IPS DF 19.7 (cell line): ENCODE measurements at regions not wholly inside any gene's neighbourhood (a gene's known extent, or its start where the extent isn't known, plus 50 kb on each side); places are given as distances from the start of the nearest gene placed in this dataset.

Experiments
- DNase-seq: peaks from one replicate; pipeline ENCODE4 v3.0.0-alpha.2; 2013; ENCODE audit warnings: low read depth, low spot score

GRCh38 chr10:4267086-4267773, 482.2 kb upstream of the KLF6 start:
- no peak for DNase-seq

DNA sequence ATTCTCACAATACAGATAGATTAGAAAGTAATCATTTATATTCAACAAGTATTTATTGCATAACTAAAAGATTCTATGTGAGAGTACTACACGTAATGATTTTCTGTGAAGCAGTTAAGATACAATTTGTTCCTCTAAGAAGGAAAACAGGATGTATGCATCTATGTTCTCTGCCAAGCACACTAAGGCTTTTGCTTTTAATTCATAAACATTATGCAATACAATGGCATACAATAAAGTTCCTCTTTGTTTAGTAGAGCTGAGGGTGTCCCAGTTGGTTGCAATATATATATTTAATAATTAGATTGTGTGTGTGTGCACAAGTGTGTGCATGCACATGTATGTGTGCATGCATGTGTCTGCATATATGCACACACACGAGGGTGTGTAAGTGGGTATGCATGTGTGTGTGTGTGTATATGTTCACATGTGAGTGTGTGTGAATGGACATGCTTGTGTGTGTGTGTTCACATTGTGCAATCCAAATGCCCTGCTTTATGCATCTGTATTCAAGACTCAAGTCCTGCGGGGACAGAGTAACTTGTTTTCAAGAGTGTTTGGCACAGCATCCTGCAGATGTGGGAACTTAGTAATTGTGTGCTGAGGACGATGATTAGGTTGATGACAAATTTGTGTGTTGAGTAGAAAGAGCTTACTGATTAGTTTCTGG, 481.5 kb upstream of the KLF6 start:
- no peak for DNase-seq

DNA sequence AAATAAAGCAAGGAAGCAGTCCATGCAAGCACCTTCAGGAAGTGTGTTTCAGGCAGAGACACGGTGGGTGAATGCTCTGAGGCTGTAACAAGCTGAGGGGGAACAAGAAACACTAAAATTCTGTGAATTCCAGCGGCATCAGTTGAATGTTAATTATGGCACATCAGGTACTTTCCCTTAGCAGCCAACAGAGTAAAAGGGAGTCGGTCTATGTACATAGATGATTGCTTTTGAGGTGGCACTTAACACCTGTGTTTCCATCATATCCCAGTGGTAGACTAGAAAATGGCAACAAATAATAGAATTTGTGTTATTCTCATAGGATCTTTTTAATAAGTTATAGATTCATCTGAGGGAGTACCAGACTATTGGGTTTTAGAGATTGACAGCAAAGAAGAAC, 481.0 kb upstream of the KLF6 start:
- DNase-seq = no peak

DNA sequence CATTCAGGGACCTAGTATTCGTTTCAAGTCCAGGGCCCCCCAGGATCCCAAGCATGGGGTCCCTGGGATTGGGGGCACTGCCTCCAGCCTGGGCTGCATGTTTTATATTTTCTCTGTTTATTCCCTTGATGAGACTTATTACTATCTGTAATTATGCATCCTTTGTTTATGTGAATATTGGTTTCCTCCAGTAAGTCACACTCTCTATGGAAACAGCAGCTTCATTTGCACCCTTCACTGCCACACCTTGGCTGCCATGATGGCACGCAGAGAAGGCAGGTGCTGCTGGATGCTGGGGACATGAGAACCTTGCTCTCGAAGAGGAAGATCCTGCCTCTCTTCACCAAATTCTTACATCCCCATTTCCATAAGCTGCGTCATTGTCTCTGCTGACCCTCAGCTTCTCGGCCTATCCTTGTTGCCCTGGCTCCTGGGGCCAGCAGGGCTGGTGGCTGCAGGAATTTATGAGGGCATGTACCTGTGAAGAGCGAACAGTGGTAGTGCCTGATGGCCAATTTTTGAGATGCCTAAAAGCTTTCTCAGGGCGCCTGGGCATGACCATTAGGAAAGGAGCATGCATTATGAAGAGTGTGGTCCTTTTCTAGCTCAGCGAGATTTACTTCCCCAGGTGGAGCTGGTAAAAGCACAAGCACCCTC, 479.3 kb upstream of the KLF6 start:
- no peak for DNase-seq

DNA sequence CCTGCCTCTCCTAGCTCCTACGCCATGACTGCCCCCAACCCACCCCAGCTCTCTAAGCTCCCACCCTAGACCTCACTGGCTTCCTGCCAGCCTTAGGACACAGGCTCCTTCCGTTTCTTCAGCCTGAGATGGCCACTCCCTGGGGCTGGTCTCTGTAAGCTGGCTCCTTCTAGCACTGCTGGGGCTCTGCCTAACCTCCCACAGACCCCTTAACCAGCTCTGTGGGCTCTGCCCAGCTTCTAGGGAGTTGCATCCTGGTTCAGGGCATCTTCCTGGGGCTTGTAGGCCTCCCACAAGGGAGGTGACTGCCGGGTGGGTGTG, 478.6 kb upstream of the KLF6 start:
- no peak for DNase-seq

DNA sequence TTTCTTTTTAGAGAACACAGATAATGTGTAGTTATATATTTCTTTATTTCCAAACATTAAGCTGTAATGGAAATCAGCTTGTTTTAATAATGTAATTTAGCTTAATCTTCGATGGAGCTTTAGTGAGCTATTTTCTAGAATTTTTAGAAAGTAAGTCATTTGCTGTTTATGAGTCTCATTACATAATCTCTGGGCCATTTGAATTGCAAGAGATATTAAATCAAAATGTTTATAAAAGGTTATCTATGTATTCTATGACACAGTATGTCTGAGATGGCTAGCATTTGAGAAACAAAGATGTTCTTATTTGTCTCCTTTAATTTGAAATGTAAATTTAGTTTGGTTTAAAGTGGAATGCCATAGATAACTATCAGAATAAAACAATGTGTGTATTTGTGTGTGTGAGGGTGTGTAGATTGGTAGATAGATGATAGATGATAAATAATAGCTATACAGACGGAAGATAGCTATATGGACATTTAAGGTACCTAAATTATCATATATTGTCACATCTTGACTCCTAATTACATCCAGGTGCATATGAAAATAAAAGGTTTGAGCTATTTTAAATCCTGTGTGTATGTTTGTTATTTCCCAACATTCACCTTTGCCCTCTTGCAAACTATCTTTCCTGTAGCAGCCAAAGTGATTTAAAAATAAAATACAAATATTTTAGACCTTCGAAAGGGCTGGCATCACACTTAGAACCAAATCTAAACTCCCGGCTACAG, 478.0 kb upstream of the KLF6 start:
- DNase-seq = no peak

- no peak for DNase-seq
Observed at GRCh38 chr10:4262449-4262848, 477.4 kb upstream of the KLF6 start.

GRCh38 chr10:4260483-4261124, 475.6 kb upstream of the KLF6 start:
- no peak for DNase-seq

DNA sequence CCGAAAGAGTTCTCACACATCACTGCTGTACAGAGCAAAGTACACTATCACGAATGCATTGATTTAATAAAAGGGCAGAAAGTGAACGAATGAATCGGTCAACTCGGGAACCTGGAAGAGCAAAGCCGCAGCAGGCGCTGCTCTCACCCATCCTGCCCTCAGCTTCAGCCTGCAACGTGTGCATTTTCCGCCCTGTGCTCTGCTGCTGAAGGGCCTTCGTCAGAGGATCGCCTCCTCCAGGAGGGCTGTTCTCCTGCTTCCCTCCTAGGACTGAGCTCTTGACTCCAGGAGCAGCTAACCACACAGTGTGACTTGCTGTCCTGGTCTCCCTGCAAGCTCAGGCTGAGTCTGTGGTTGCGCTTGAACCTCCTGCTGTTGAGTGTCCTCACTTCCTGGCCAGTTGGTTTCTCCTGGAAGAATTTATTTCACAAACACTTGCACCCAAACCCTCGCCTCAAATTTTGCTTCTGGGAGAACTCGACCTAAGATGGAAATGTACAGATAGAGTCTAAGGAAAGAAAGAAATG, 473.0 kb upstream of the KLF6 start:
- DNase-seq = no peak

- no peak for DNase-seq
Observed at GRCh38 chr10:4256971-4257370, 472.0 kb upstream of the KLF6 start.

- no peak for DNase-seq
Observed at GRCh38 chr10:4255751-4256150, 470.7 kb upstream of the KLF6 start.

DNA sequence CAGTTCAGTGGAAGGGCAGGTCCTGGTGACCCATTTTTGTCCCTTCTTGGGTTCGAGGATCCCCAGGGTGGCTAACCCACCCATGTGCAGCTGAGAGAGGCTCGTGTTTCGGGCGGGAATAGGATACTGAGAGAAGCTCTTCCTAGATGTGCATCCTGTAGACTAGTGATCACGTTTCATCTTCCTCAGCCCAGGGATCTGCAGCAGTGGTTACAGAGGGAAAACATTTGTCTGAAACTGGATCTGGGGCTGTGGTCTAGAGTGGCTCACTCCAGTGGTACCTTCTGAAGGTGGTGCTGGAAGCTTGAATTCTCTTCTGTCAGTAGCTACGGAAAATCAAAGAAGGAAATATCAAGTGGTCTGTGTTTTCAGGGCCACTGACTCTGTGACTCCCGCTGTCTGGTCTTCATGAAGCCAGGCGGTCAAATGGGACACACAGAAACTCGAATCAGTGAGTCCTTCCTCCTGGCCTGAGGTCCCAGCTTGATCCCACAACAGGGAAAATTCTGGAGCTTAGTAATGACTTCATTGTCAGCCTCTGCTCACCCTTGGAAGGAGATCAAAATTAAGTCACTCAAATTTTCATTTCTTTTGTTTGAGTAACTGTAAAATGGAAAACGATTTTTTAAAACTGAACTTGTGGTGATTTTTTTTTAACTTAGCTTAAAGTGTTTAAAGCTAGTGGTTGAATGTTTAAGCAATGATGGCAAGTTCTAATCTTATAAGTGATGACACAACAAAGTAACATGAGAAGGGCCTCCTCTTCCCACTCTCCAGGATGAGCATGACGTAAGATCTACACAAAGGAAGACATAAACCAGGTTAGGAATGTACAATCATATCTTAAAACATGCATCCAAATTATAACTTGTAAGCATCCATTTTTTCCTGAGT, 469.3 kb upstream of the KLF6 start:
- no peak for DNase-seq

DNA sequence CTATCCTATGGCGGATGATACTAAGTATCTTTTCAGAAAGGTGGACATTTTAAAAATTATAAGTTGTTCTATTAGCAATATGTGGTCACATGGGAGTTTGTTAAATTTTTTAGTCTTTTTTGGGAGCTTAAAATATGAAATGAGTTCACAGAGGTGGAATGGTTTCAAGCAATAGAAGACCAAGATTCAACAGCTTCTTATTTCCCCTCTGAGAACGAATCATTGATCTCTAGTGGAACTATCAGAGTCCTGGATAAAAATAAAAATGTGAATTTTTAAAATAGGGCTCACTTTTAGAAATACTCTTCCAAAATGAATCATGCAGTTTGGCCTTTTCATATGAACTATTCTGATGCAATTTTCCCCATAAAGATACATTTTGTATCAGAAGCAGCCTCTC, 467.7 kb upstream of the KLF6 start:
- DNase-seq = no peak

DNA sequence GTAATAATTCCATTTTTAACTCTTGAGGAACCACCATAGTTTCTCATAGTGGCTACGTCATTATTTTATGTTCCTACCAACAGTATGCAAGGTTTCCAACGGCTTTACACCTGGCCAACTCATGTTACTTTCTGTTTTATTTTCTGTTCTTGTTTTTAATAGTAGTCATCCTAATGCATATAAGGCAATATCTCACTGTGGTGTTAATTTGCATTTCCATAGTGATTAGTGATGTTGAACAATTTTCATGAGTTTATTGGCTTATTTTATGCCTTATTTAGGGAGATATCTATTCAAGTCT, 465.5 kb upstream of the KLF6 start:
- DNase-seq = no peak

- no peak for DNase-seq
Observed at GRCh38 chr10:4249841-4250586, 465.0 kb upstream of the KLF6 start.

DNA sequence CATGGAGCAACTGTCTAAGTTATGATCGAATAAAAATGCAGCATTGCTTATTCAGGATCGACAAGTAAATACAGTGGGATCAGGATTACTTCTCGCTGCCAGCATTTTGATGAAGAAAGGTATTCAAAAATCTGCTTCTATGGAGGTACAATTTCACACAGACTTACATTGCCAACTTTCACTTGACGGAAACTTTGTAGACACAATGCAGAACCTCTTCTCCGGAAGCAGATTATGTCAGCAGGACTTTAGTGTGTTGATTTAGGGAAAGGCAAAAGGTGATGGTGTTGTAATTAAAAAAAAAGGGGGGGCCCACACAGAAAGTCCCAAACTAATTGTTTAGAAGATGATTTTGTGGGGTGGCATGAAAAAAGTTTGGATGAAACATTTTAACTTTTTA, 462.4 kb upstream of the KLF6 start:
- no peak for DNase-seq

DNA sequence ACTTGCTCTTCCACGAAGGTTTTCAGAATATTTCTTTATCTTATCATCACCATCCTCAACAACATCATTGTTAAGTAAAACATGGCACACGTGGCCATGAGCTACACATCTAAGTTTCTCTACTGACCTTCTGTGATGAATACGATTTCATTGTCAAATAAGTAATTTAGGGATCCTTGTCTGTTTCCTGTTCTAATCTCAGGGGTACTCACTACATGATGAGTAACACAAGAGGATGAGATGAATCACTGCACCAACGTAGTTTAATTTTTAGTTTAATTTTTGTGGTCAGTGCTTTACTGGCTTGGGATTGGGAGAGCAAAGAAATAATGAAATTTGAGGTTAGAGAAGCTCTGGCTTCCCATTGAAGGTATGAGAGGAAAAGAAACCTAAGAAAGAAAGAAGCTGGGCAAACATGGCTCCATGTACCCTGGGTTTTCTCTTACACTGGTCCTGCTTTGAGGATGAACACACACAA, 461.9 kb upstream of the KLF6 start:
- no peak for DNase-seq

DNA sequence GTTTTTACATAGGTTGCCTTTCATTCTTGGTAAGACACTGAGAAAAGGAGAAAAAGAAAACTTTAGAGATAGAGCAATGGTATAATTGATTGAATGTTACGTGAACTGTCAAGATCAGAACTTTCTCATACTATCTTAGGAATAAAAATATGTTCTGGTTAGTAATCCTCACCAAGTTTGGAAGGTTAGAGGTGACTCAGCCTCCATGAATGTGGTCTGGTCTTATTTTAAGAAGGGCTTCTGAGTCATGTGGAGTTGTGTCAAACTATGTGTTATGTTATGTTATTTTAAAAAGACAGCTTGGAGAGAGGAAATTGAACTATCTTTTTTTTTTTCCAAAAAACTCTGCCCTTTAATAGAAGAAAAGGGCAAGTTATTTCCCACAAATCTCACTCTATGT, 458.6 kb upstream of the KLF6 start:
- DNase-seq = no peak

- DNase-seq = no peak
Observed at GRCh38 chr10:4243169-4243568, 458.2 kb upstream of the KLF6 start.

DNA sequence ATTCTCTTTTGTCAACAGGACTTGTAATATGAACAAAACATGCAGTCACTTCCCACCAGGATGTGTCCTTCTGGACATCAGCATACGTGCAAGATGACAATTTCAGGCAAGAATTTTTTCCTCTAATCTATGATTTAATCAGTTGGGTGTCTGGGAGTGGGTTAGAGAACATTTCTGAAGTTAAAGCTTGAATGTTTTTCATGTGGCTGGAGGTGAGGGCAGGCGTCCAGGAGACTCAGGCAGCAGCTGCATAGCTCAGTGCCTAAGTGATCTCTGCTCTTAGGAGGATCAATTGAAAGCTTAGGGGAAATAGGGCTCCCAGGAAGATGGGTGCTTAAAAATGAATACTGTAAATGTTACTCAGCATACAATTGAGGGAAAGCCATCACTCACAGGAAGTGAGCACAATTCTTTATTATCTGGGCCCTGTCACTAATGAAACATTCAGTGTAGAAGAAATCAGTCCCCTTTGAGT, 457.6 kb upstream of the KLF6 start:
- no peak for DNase-seq
